ENCODE measurements at regions not wholly inside any gene's neighbourhood (a gene's known extent, or its start where the extent isn't known, plus 50 kb on each side); places are given as distances from the start of the nearest gene placed in this dataset.

- DNase-seq: no peak
Measured at GRCh38 chr7:46150202-46150601, 229.1 kb upstream of the IGFBP3 start.

GRCh38 chr7:46147871-46148270 lies 226.8 kb upstream of the IGFBP3 start:
- DNase-seq: no peak

- DNase-seq: no peak
Measured at GRCh38 chr7:46146454-46147255, 225.6 kb upstream of the IGFBP3 start.

- no peak for DNase-seq
Measured at GRCh38 chr7:46145412-46145811, 224.3 kb upstream of the IGFBP3 start.

GRCh38 chr7:46143949-46144917 lies 223.2 kb upstream of the IGFBP3 start:
- no peak for DNase-seq

GRCh38 chr7:46143421-46143820 lies 222.3 kb upstream of the IGFBP3 start:
- DNase-seq: no peak

GRCh38 chr7:46139079-46139478 lies 218.0 kb upstream of the IGFBP3 start:
- no peak for DNase-seq

- DNase-seq: no peak
Measured at GRCh38 chr7:46137725-46138124, 216.7 kb upstream of the IGFBP3 start.

- DNase-seq: no peak
Measured at GRCh38 chr7:46135557-46135956, 214.5 kb upstream of the IGFBP3 start.

- DNase-seq: no peak
Measured at GRCh38 chr7:46134795-46135194, 213.7 kb upstream of the IGFBP3 start.

GRCh38 chr7:46134385-46134784 lies 213.3 kb upstream of the IGFBP3 start:
- no peak for DNase-seq

GRCh38 chr7:46133751-46134150 lies 212.7 kb upstream of the IGFBP3 start:
- DNase-seq: no peak

- no peak for DNase-seq
Measured at GRCh38 chr7:46133072-46133471, 212.0 kb upstream of the IGFBP3 start.

GRCh38 chr7:46131916-46132795 lies 211.1 kb upstream of the IGFBP3 start:
- no peak for DNase-seq

- DNase-seq: no peak
Measured at GRCh38 chr7:46129831-46130230, 208.8 kb upstream of the IGFBP3 start.

- DNase-seq: no peak
Measured at GRCh38 chr7:46127814-46128213, 206.7 kb upstream of the IGFBP3 start.

- DNase-seq: no peak
Measured at GRCh38 chr7:46126675-46127300, 205.7 kb upstream of the IGFBP3 start.

GRCh38 chr7:46123756-46124343 lies 202.8 kb upstream of the IGFBP3 start:
- no peak for DNase-seq

GRCh38 chr7:46115410-46115809 lies 194.3 kb upstream of the IGFBP3 start:
- DNase-seq: no peak

GRCh38 chr7:46109437-46109836 lies 188.4 kb upstream of the IGFBP3 start:
- no peak for DNase-seq

GRCh38 chr7:46108272-46108671 lies 187.2 kb upstream of the IGFBP3 start:
- DNase-seq: no peak

GRCh38 chr7:46107610-46108217 lies 186.6 kb upstream of the IGFBP3 start:
- no peak for DNase-seq

Data from DMS79 (cell line).